SU-DHL-6 (cell line): ENCODE measurements at regions not wholly inside any gene's neighbourhood (a gene's known extent, or its start where the extent isn't known, plus 50 kb on each side); places are given as distances from the start of the nearest gene placed in this dataset.

ENCODE experiments used
- CTCF ChIP-seq: fragments of 200-600 bp; sonication (generic); IDR thresholded peaks from one replicate; pipeline ENCODE4 v1.5.1; 2017; ENCODE audit warnings: antibody characterized with exemption, mild to moderate bottlenecking, low read length, moderate library complexity; ENCODE audit not compliant: insufficient read depth, poor library complexity, severe bottlenecking
- EZH2phosphoT487 ChIP-seq: fragments of 200-600 bp; sonication (generic), shearing (Covaris generic); conservative IDR thresholded peaks from 2 replicates; pipeline ENCODE4 v1.6.1; 2018; ENCODE audit warnings: mild to moderate bottlenecking, antibody characterized with exemption, low read length, moderate library complexity, mixed read lengths

GRCh38 chr14:97129639-97130038, 332.5 kb downstream of the VRK1 start:
- TF ChIP-seq CTCF (no peak), EZH2phosphoT487 (no peak)
